Pancreas (tissue), 10 donors: ENCODE measurements at regions not wholly inside any gene's neighbourhood (a gene's known extent, or its start where the extent isn't known, plus 50 kb on each side); places are given as distances from the start of the nearest gene placed in this dataset.

Source experiments
- ATAC-seq, 4 donors: fragments of 200-7000 bp; cut with Tn5 transposase; one replicate each; pipeline versions ENCODE4 v1.8.0 to v1.9.1; 2020; ENCODE audit warnings: mild to moderate bottlenecking in 4 of 4, moderate library complexity in 4 of 4
- DNase-seq, 6 donors: peaks; one replicate each; pipeline ENCODE4 v3.0.0-alpha.2; 2020
- FAIRE-seq: peaks from 2 replicates; lab custom pipeline; 2012; peaks lifted over from hg19 to GRCh38; lab: Jason Lieb, UNC
- H3K27ac ChIP-seq, 4 donors: fragments of 200-600 bp; sonication (generic); 1 replicate in 3 of 4; 2 replicates in 1 of 4; pipeline versions ENCODE4 v1.5.0 to v1.8.0; 2020
- H3K27me3 ChIP-seq, 4 donors: fragments of 200-600 bp; one replicate each; pipeline ENCODE4 v1.8.0; 2021
- H3K36me3 ChIP-seq, 3 donors: fragments of 200-600 bp; sonication (generic) in 1 of 3; one replicate each; pipeline versions ENCODE4 v1.5.0 to v1.8.0; 2020 to 2021
- H3K4me1 ChIP-seq, 3 donors: fragments of 200-600 bp; one replicate each; pipeline ENCODE4 v1.8.0; 2021
- H3K4me3 ChIP-seq, 4 donors: fragments of 200-600 bp; sonication (generic) in 2 of 4; one replicate each; pipeline versions ENCODE4 v1.5.0 to v1.8.0; 2020 to 2021
- H3K9me3 ChIP-seq, 4 donors: fragments of 200-600 bp; one replicate each; pipeline ENCODE4 v1.8.0; 2021
- CTCF ChIP-seq, 4 donors: fragments of 200-600 bp; sonication (generic) in 3 of 4; IDR thresholded peaks; one replicate each; pipeline versions ENCODE4 v1.5.0 to v1.8.0; 2021; ENCODE audit warnings: antibody characterized with exemption in 4 of 4
- WGBS, 2 donors: extraction: QIAGEN DNeasy Blood & Tissue Kit; methylation state at CpG; one replicate each; pipeline ENCODE4 v1.1.7; 2013; 5-methylcytosine and 5-hydroxymethylcytosine counted together
- intact Hi-C, 3 donors: fragments of 100-400 bp; cut with DNase I; formaldehyde crosslinking; loops; one replicate each; pipeline versions ENCODE4 v1.11.1 to v1.14.2; 2022
- donor health status: healthy with polysubstance abuse.
- donor health status: DM: no; HTN: no; CAD: no; lungs with moderate emphysema.
- donor health status: DM: no; HTN: no; CAD: no.
- donor health status: control.
- donor health status: control.
- donor health status: Bipolar disorder and iron deficiency.
- donor health status: DM: yes; HTN: yes; CAD: no.
- donor health status: DM: no; HTN: no; CAD: no.
- donor health status: DM: no; HTN: no; CAD: no.
- donor health status: DM: yes; HTN: yes; CAD: no.

- WGBS, 2 donors = 82 to 93% methylated on average over 2 of the region's 2 CpGs
- Histone ChIP-seq H3K4me1 (no peaks in the 10 kb centered on the region), H3K9me3 (no peaks in the 10 kb centered on the region)
These were observed 361.7 kb downstream of the GPAM start for GRCh38 chr10:111821871-111822270.

GRCh38 chr10:111822661-111823060, 360.9 kb downstream of the GPAM start:
- Histone ChIP-seq H3K36me3 (no peaks in the 10 kb centered on the region), H3K9me3 (no peaks in the 10 kb centered on the region), H3K27ac (no peak overlapping the region), H3K4me1 (no peaks in the 10 kb centered on the region), H3K4me3 (no peak overlapping the region), H3K27me3 (no peaks in the 10 kb centered on the region)
- no peak for ATAC-seq
- TF ChIP-seq CTCF (IDR thresholded peaks at IDR 0.05) = no peak
- DNase-seq = no peak
- WGBS, 2 donors = 51 to 64% methylated on average over 2 of the region's 2 CpGs
- intact Hi-C loops = no loop called here
- no peak for FAIRE-seq

More at GRCh38 chr10:111821871-111822270, 361.7 kb downstream of the GPAM start:
- TF ChIP-seq CTCF (IDR thresholded peaks at IDR 0.05) = no peak
- no peak for DNase-seq
- no peaks in the 10 kb centered on the region for H3K36me3 ChIP-seq
- H3K27me3 ChIP-seq = no peaks in the 10 kb centered on the region
- intact Hi-C loops = no loop called here
- FAIRE-seq = no peak
- no peak overlapping the region for H3K27ac ChIP-seq
- ATAC-seq = no peak
- H3K4me3 ChIP-seq = no peak overlapping the region

GRCh38 chr10:111824128-111824527, 359.4 kb downstream of the GPAM start:
- no peak for ATAC-seq
- no peak for TF ChIP-seq CTCF (IDR thresholded peaks at IDR 0.05)
- no peak overlapping the region for H3K4me3 ChIP-seq
- no peaks in the 10 kb centered on the region for H3K36me3 ChIP-seq
- 50 to 67% methylated on average over 5 of the region's 5 CpGs for WGBS, 2 donors
- H3K27me3 ChIP-seq = no peaks in the 10 kb centered on the region
- DNase-seq = no peak
- H3K9me3 ChIP-seq = no peaks in the 10 kb centered on the region
- H3K27ac ChIP-seq = no peak overlapping the region
- FAIRE-seq = no peak
- H3K4me1 ChIP-seq = no peaks in the 10 kb centered on the region
- intact Hi-C loops = no loop called here

GRCh38 chr10:111830359-111830758, 353.2 kb downstream of the GPAM start:
- H3K9me3 ChIP-seq = no peaks in the 10 kb centered on the region
- ATAC-seq (no peak), DNase-seq (no peak), FAIRE-seq (no peak)
- no peaks in the 10 kb centered on the region for H3K4me1 ChIP-seq
- H3K27ac ChIP-seq = no peak overlapping the region
- no peaks in the 10 kb centered on the region for H3K36me3 ChIP-seq
- intact Hi-C loops = no loop called here
- H3K4me3 ChIP-seq = no peak overlapping the region
- no peak for TF ChIP-seq CTCF (IDR thresholded peaks at IDR 0.05)
- WGBS, 2 donors = 66 to 68% methylated on average over 7 of the region's 7 CpGs
- H3K27me3 ChIP-seq = no peaks in the 10 kb centered on the region

- 71 to 77% methylated on average over 6 of the region's 6 CpGs for whole genome bisulfite sequencing, 2 donors
These were observed 352.5 kb downstream of the GPAM start for GRCh38 chr10:111831058-111831457.

More at GRCh38 chr10:111831058-111831457, 352.5 kb downstream of the GPAM start:
- no peak for DNase-seq
- no peak overlapping the region for H3K4me3 ChIP-seq
- no peak overlapping the region for H3K27ac ChIP-seq
- H3K4me1 ChIP-seq = no peaks in the 10 kb centered on the region
- ATAC-seq = no peak
- no peak for TF ChIP-seq CTCF (IDR thresholded peaks at IDR 0.05)
- H3K9me3 ChIP-seq = no peaks in the 10 kb centered on the region
- no peak for FAIRE-seq
- H3K36me3 ChIP-seq = no peaks in the 10 kb centered on the region
- intact Hi-C loops = no loop called here
- H3K27me3 ChIP-seq = no peaks in the 10 kb centered on the region
